ENCODE measurements at regions not wholly inside any gene's neighbourhood (a gene's known extent, or its start where the extent isn't known, plus 50 kb on each side); places are given as distances from the start of the nearest gene placed in this dataset.
A peak's percentile ranks its signal among the peaks of the same experiment; 100 is the strongest.

DNA sequence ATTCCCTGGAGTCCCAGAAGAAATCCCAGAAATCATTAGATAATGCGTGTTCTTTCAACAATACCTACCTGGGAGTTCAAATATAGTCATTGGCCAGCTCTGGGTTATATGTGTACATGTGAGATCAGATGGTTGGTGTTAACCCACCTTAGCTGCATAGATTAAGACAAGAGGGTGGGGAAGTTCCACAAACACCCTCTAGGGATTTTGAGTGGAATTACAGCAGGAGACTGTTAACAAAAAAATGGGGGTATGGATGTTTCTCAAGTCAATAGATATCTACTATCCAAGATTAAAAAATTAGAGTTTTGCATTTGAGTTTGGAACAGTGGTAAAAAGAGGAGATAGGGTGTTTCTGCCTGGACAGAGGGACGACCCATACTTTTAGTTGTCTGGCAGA, 282.5 kb upstream of the CNTN3 start:
- no peak overlapping the region for H3K4me3 ChIP-seq (ENCODE audit: control insufficient read depth, low read depth, low read length)
- TF ChIP-seq CTCF (conservative IDR thresholded peaks at IDR 0.05; ENCODE audit: control insufficient read depth, insufficient read depth, low read depth, low read length) = peak; percentile 26
- DNase-seq (ENCODE audit: low read depth) = peak; percentile 2

- no peak overlapping the region for H3K4me3 ChIP-seq (ENCODE audit: control insufficient read depth, low read depth, low read length)
- DNase-seq (ENCODE audit: low read depth) = no peak
- TF ChIP-seq CTCF (conservative IDR thresholded peaks at IDR 0.05; ENCODE audit: control insufficient read depth, insufficient read depth, low read depth, low read length) = no peak
Measured at GRCh38 chr3:74891312-74891711, 276.9 kb upstream of the CNTN3 start.

DNA sequence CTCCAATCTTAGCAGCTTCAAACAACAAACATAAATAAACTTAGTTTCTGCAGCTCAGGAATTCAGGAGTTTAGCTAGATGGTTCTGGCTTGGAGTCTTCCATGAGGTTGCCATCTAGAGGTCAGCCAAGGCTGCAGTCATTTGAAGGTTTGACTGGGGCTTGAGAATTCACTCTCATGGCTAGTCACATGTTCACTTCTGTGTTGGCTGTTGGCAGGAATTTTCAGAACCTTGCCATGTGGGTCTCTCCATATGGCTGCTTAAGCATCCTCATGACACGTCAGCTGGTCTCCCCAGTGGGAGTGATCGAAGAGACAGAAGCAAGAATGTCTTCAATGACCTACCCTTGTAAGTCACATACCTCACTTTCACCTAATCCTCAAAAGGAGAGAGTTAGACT, 269.2 kb upstream of the CNTN3 start:
- no peak overlapping the region for H3K4me3 ChIP-seq (ENCODE audit: control insufficient read depth, low read depth, low read length)
- TF ChIP-seq CTCF (conservative IDR thresholded peaks at IDR 0.05; ENCODE audit: control insufficient read depth, insufficient read depth, low read depth, low read length) = peak; percentile 42
- peak; percentile 19 for DNase-seq (ENCODE audit: low read depth)

DNA sequence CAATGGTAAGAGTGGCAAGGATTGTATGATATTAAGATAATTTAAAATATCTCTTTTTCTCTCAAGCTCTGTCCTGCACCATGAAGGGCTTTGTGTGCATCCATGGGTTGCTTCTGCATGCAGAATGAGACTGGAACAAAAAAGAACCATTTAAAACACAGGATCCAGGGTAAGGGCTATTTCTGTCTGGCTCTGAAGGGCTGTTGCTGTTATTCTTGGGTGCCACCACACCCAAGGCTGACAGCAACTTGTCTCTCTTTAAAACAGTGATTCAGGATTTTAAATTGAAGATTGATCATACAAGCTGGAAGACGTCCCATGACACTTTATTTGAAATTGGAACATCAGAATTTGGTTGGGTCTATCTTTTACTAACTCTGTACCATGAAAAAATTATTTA, 268.8 kb upstream of the CNTN3 start:
- no peak for TF ChIP-seq CTCF (conservative IDR thresholded peaks at IDR 0.05; ENCODE audit: control insufficient read depth, insufficient read depth, low read depth, low read length)
- no peak overlapping the region for H3K4me3 ChIP-seq (ENCODE audit: control insufficient read depth, low read depth, low read length)
- DNase-seq (ENCODE audit: low read depth) = no peak

DNA sequence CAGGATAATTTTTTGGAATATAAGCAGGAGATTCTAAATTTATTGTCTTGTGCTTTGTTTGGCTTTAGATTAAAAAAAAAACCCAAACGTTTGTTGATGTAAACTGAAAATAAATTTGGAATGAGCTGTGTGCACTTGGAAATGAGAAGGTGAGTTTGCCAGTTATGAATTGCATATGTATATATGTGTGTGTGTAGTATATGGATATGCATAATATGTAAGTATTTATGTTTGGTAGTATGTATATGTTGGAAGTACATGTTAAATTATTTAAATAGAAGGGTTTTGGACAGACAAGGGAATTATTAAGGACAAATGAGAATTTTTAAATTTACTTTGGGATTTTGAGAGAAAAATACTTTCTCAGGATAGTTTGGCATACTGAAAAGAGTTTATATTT, 265.8 kb upstream of the CNTN3 start:
- no peak overlapping the region for H3K4me3 ChIP-seq (ENCODE audit: control insufficient read depth, low read depth, low read length)
- no peak for DNase-seq (ENCODE audit: low read depth)
- no peak for TF ChIP-seq CTCF (conservative IDR thresholded peaks at IDR 0.05; ENCODE audit: control insufficient read depth, insufficient read depth, low read depth, low read length)

DNA sequence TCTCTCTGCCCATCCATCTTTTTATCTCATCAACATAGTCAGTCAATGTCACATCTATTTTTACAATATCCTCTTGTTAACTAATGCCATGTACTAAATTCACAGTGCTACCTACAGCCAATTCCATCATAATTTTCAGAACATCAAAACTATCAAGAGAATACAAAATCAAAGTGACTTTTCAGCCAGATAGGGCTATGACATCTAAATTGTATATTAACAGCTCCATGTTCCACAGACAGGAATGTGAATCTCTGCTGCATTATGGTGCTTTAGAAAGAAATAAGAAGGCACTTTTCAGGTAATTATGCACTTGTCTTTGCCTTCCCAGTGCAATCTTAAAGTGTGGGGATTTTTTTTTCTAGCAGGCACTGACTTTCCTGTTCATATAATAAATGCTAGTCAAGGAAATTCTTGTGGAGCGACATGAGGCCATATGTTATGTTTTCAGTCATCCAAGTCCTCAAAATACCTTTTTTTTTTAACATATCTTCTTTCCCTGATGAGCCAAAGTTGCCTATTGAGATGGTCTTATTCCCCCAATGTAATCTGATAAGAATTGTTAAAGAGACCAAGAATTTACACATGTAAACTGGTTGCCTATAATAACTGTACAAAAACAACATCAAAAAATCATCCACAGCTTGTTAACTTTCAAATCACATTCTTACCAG, 252.0 kb upstream of the CNTN3 start:
- H3K4me3 ChIP-seq (ENCODE audit: control insufficient read depth, low read depth, low read length) = no peak overlapping the region
- no peak for TF ChIP-seq CTCF (conservative IDR thresholded peaks at IDR 0.05; ENCODE audit: control insufficient read depth, insufficient read depth, low read depth, low read length)
- DNase-seq (ENCODE audit: low read depth) = no peak

- DNase-seq (ENCODE audit: low read depth) = peak; percentile 3
- H3K4me3 ChIP-seq (ENCODE audit: control insufficient read depth, low read depth, low read length) = no peak overlapping the region
- no peak for TF ChIP-seq CTCF (conservative IDR thresholded peaks at IDR 0.05; ENCODE audit: control insufficient read depth, insufficient read depth, low read depth, low read length)
Measured at GRCh38 chr3:74862476-74862875, 248.0 kb upstream of the CNTN3 start.

Measured in fibroblast of mammary gland (primary cell).